HepG2 (cell line): ENCODE measurements at regions not wholly inside any gene's neighbourhood (a gene's known extent, or its start where the extent isn't known, plus 50 kb on each side); places are given as distances from the start of the nearest gene placed in this dataset.

Experiments
- ATAC-seq: fragments of 200-7000 bp; cut with Tn5 transposase; 3 replicates; pipeline ENCODE4 v1.9.1; 2020; ENCODE audit warnings: mild to moderate bottlenecking, moderate library complexity
- BruUV-seq: library from RNA; stranded (reverse); fragments of 400-500 nt; replicated peaks from 2 replicates; lab custom pipeline; 2021; lab: Mats Ljungman, UMichigan
- CTCF ChIA-PET: fragments of 300-600 bp; formaldehyde crosslinking; extraction: SDS; loops from one replicate; lab custom pipeline; 2021; ENCODE audit warnings: low total read pairs, inconsistent platforms, low intra/inter-chr PET ratio; lab: Yijun Ruan, JAX
- POLR2A ChIA-PET: fragments of 350-600 bp; sonication (Branson Sonifier 250); formaldehyde crosslinking; loops from one replicate; lab custom pipeline; 2020; ENCODE audit warnings: antibody characterized with exemption, inconsistent platforms; lab: Yijun Ruan, JAX
- DNase-seq: peaks from one replicate; pipeline ENCODE4 v3.0.0-alpha.2; 2015; ENCODE audit warnings: low spot score
- FAIRE-seq: peaks from 3 replicates; lab custom pipeline; 2011; peaks lifted over from hg19 to GRCh38; lab: Jason Lieb, UNC
- H2AFZ ChIP-seq: one replicate; pipeline ENCODE4 v1.6.1; 2011; ENCODE audit warnings: low read length, inconsistent platforms
- H3K27ac ChIP-seq: fragments of 300-600 bp; 3 replicates; pipeline ENCODE4 v1.8.0; 2011; ENCODE audit warnings: mixed run types, mild to moderate bottlenecking, mixed read lengths, low read length, inconsistent platforms; ENCODE audit not compliant: insufficient read depth; ENCODE audit errors: extremely low read length
- H3K27me3 ChIP-seq, 2 experiments: fragments of 200-600 bp in 1 of 2; 2 replicates in 1 of 2; 3 replicates in 1 of 2; pipeline versions ENCODE4 v1.6.0 to v1.8.0; 2011; ENCODE audit warnings: low read length in 2 of 2, mild to moderate bottlenecking in 2 of 2, moderate library complexity in 2 of 2, inconsistent platforms in 1 of 2; ENCODE audit not compliant: insufficient read depth in 2 of 2, control insufficient read depth in 1 of 2
- H3K36me3 ChIP-seq, 2 experiments: fragments of 200-600 bp in 1 of 2; replicated peaks in 1 of 2; 2 replicates in 1 of 2; 3 replicates in 1 of 2; pipeline versions ENCODE4 v1.5.1 to v1.8.0; 2011; ENCODE audit warnings: low read length in 2 of 2, inconsistent platforms in 1 of 2; ENCODE audit not compliant: insufficient read depth in 2 of 2, control insufficient read depth in 1 of 2
- H3K4me1 ChIP-seq: 2 replicates; pipeline ENCODE4 v1.5.1; 2012; ENCODE audit warnings: low read length, inconsistent platforms; ENCODE audit not compliant: insufficient read depth
- H3K4me2 ChIP-seq: 2 replicates; pipeline ENCODE4 v1.6.0; 2011; ENCODE audit warnings: low read depth, low read length, inconsistent platforms
- H3K4me3 ChIP-seq, 3 experiments: fragments of 200-600 bp in 1 of 3; sonication (generic), shearing (Covaris generic) in 1 of 3; replicated peaks in 1 of 3; 2 replicates each; pipeline ENCODE4 v1.5.1; 2011 to 2016; ENCODE audit warnings: low read length in 3 of 3, inconsistent platforms in 2 of 3, low read depth in 2 of 3, mild to moderate bottlenecking in 2 of 3, control low read depth in 1 of 3, mixed read lengths in 1 of 3; ENCODE audit not compliant: insufficient read depth in 1 of 3
- H3K79me2 ChIP-seq: one replicate; pipeline ENCODE4 v1.6.1; 2011; ENCODE audit warnings: low read length, inconsistent platforms; ENCODE audit not compliant: insufficient read depth
- H3K9ac ChIP-seq: 2 replicates; pipeline ENCODE4 v1.6.0; 2011; ENCODE audit warnings: mild to moderate bottlenecking, low read depth, low read length, inconsistent platforms; ENCODE audit not compliant: insufficient read depth
- H3K9me3 ChIP-seq: 2 replicates; pipeline ENCODE4 v1.5.1; 2012; ENCODE audit warnings: mild to moderate bottlenecking, low read length
- H4K20me1 ChIP-seq: 2 replicates; pipeline ENCODE4 v1.6.0; 2011; ENCODE audit warnings: inconsistent platforms, mild to moderate bottlenecking, low read length, moderate library complexity; ENCODE audit not compliant: insufficient read depth
- FOXA1 ChIP-seq, 2 experiments: fragments of 450-650 bp in 1 of 2; sonication (generic) in 1 of 2; formaldehyde crosslinking in 1 of 2; IDR thresholded peaks; 2 replicates each; pipeline versions ENCODE4 v1.4.0 to v1.6.1; 2016 to 2020; ENCODE audit warnings: missing genetic modification reagents in 1 of 2
- HNF4A ChIP-seq: sonication (generic); formaldehyde crosslinking; IDR thresholded peaks from 2 replicates; pipeline ENCODE4 v1.4.0; 2020; ENCODE audit warnings: missing genetic modification reagents
- MEIS2 ChIP-seq: sonication (generic); formaldehyde crosslinking; IDR thresholded peaks from 2 replicates; pipeline ENCODE4 v1.9.0; 2021; ENCODE audit warnings: mild to moderate bottlenecking, missing genetic modification reagents
- NFAT5 ChIP-seq: sonication (generic); formaldehyde crosslinking; IDR thresholded peaks from 2 replicates; pipeline ENCODE4 v1.4.0; 2020; ENCODE audit warnings: missing genetic modification reagents
- NONO ChIP-seq, 2 experiments: fragments of 450-650 bp in 1 of 2; sonication (generic) in 1 of 2; formaldehyde crosslinking in 1 of 2; IDR thresholded peaks in 1 of 2; conservative IDR thresholded peaks in 1 of 2; 2 replicates each; pipeline versions ENCODE4 v1.6.1 to v1.8.0; 2017 to 2022; ENCODE audit warnings: mild to moderate bottlenecking in 1 of 2, missing genetic modification reagents in 1 of 2, moderate library complexity in 1 of 2
- RARA ChIP-seq: IDR thresholded peaks from 2 replicates; pipeline ENCODE4 v1.6.1; 2016; ENCODE audit warnings: missing genetic modification reagents, missing compliant biosample characterization
- SALL2 ChIP-seq: sonication (generic); formaldehyde crosslinking; IDR thresholded peaks from 2 replicates; pipeline ENCODE4 v1.8.1; 2023; ENCODE audit warnings: mild to moderate bottlenecking, missing genetic modification reagents, inconsistent platforms
- SP5 ChIP-seq: IDR thresholded peaks from 2 replicates; pipeline ENCODE4 v1.6.1; 2016; ENCODE audit warnings: low read depth, borderline replicate concordance
- ZGPAT ChIP-seq: IDR thresholded peaks from 2 replicates; pipeline ENCODE4 v1.6.1; 2016; ENCODE audit warnings: mild to moderate bottlenecking
- ZNF44 ChIP-seq: sonication (generic); formaldehyde crosslinking; IDR thresholded peaks from 2 replicates; pipeline ENCODE4 v1.5.1; 2020; ENCODE audit warnings: mild to moderate bottlenecking, missing genetic modification reagents
- ZNF616 ChIP-seq: sonication (generic); formaldehyde crosslinking; IDR thresholded peaks from 2 replicates; pipeline ENCODE4 v1.5.0; 2020; ENCODE audit warnings: low read depth, mild to moderate bottlenecking, missing genetic modification reagents
- WGBS: methylation state at CpG from one replicate; pipeline ENCODE4 v1.1.6; 2017; ENCODE audit warnings: low lambda C conversion rate; 5-methylcytosine and 5-hydroxymethylcytosine counted together
- in situ Hi-C: cut with HindIII; loops from 2 replicates; pipeline ENCODE4 v1.10.0; 2017; ENCODE audit warnings: low pct_unique_long_range_greater_than_20kb; ENCODE audit not compliant: extremely low pct_ligation_motif_present
- intact Hi-C: fragments of 100-400 bp; cut with micrococcal nuclease; formaldehyde crosslinking; loops from one replicate; pipeline ENCODE4 v1.10.0; 2022; ENCODE audit not compliant: unreplicated experiment
- TF ChIP-seq, protein P1 (sequence below): sonication (generic); formaldehyde crosslinking; IDR thresholded peaks from 2 replicates; pipeline ENCODE4 v1.8.0; 2022; ENCODE audit warnings: mild to moderate bottlenecking, missing genetic modification reagents; ENCODE audit not compliant: insufficient replicate concordance
- TF ChIP-seq, protein P2 (sequence below): sonication (generic); formaldehyde crosslinking; IDR thresholded peaks from 2 replicates; pipeline ENCODE4 v1.5.1; 2020; ENCODE audit warnings: mild to moderate bottlenecking, missing genetic modification reagents, borderline replicate concordance

DNA sequence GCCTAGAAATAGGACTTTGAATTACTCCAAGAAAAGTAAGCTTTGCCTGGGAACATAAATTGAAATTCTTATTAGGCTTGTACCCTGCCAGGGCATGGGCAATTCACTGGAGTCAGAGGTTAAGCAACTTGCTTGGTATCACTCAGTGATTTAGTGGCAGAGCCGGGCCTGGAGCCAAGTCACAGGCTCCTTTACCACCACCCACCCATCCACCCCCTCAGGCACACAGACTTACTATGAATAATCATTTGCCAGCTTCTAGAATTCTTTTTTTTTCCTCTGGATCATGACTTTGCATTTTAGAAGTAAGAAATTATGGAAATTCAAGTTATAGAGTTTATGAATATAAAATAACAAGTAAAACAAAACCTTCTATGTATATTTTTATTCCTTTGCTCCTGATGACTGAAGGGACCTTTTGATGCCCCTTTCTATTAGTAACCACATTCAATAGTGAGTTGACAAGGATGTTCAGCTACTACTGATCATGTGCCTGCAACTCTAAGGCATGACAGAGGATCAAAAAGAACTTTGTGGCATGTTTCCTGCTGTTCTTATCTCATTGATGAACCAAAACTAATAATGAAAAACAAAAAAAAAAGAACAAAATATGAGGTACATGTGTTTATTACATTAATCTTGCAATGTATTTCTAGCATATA is 614.7 kb downstream of the TLR4 start (continued):
- TF ChIP-seq SP5 (CRISPR knock-in tag) (no peak), MEIS2 (CRISPR knock-in tag) (no peak)

DNA sequence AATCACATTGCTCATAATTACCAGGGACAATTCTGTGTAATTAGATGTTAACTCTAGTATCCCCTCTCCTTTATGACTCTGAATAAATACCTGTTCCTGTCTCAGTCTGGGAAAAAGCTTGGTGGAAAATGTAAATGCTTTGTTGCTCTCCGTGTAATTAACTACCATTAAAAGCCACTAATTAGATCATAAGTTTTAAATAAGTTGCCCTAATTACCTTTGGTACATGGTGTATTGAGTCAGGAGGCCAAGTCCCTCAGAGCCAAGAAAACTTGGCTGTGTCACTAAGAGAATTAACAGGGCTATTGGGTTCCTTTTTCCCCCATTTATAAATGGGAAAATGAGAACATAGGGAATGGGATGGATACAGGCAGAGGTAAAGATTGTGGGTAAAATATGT is 617.6 kb downstream of the TLR4 start:
- intact Hi-C loops = no loop called here
- TF ChIP-seq FOXA1 (IDR thresholded peaks at IDR 0.05) (no peak), FOXA1 (CRISPR knock-in tag; IDR thresholded peaks at IDR 0.05) (no peak), HNF4A (CRISPR knock-in tag) (no peak), ZGPAT (CRISPR knock-in tag) (no peak), SALL2 (CRISPR knock-in tag) (no peak), ZNF44 (CRISPR knock-in tag) (no peak), NONO (IDR thresholded peaks at IDR 0.05) (no peak), NONO (CRISPR knock-in tag; conservative IDR thresholded peaks at IDR 0.05) (no peak), NFAT5 (CRISPR knock-in tag) (no peak), ZNF616 (CRISPR knock-in tag) (no peak), RARA (CRISPR knock-in tag) (no peak)
- TF ChIP-seq, protein P1, sequence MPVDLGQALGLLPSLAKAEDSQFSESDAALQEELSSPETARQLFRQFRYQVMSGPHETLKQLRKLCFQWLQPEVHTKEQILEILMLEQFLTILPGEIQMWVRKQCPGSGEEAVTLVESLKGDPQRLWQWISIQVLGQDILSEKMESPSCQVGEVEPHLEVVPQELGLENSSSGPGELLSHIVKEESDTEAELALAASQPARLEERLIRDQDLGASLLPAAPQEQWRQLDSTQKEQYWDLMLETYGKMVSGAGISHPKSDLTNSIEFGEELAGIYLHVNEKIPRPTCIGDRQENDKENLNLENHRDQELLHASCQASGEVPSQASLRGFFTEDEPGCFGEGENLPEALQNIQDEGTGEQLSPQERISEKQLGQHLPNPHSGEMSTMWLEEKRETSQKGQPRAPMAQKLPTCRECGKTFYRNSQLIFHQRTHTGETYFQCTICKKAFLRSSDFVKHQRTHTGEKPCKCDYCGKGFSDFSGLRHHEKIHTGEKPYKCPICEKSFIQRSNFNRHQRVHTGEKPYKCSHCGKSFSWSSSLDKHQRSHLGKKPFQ (CRISPR knock-in tag) = no peak
- TF ChIP-seq, protein P2, sequence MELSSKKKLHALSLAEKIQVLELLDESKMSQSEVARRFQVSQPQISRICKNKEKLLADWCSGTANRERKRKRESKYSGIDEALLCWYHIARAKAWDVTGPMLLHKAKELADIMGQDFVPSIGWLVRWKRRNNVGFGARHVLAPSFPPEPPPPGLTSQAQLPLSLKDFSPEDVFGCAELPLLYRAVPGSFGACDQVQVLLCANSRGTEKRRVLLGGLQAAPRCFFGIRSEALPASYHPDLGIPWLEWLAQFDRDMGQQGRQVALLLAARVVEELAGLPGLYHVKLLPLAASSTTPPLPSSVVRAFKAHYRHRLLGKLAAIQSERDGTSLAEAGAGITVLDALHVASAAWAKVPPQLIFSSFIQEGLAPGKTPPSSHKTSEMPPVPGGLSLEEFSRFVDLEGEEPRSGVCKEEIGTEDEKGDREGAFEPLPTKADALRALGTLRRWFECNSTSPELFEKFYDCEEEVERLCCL (CRISPR knock-in tag) = no peak

More for the DNA sequence above, 617.6 kb downstream of the TLR4 start:
- FAIRE-seq = no peak
- Histone ChIP-seq H3K36me3 (no peaks in the 10 kb centered on the region), H3K27ac (no peak overlapping the region), H3K4me3 (no peak overlapping the region), H3K79me2 (no peaks in the 10 kb centered on the region), H3K9ac (no peak overlapping the region), H3K27me3 (no peaks in the 10 kb centered on the region), H3K4me1 (no peaks in the 10 kb centered on the region), H4K20me1 (no peaks in the 10 kb centered on the region), H3K9me3 (peaks cover 80% of the 10 kb centered on the region), H3K4me2 (no peak overlapping the region), H2AFZ (no peak overlapping the region)
- BruUV-seq = no TSS peak
- CTCF ChIA-PET = no interaction called here
- POLR2A ChIA-PET = no interaction called here
- no peak for DNase-seq
- in situ Hi-C loops = no loop called here
- ATAC-seq = no peak
- WGBS = 13% methylated on average over 1 of the region's 1 CpG
